ENCODE measurements at regions not wholly inside any gene's neighbourhood (a gene's known extent, or its start where the extent isn't known, plus 50 kb on each side); places are given as distances from the start of the nearest gene placed in this dataset.

- H3K27me3 ChIP-seq (ENCODE audit: insufficient read depth, low read length) = no peaks in the 10 kb centered on the region
- H3K9me3 ChIP-seq (ENCODE audit: insufficient read depth, low read depth, low read length) = no peaks in the 10 kb centered on the region
- no peak overlapping the region for H3K14ac ChIP-seq (ENCODE audit: low read length)
- H3K79me1 ChIP-seq (ENCODE audit: low read length) = no peaks in the 10 kb centered on the region
- WGBS (ENCODE audit: extremely low coverage, insufficient coverage, insufficient read length) = no CpG with 5 or more reads among the region's 3 CpGs
- no peak overlapping the region for H4K91ac ChIP-seq (ENCODE audit: low read depth, low read length)
- H3K79me2 ChIP-seq (ENCODE audit: control insufficient read depth, insufficient read depth, low read length, poor library complexity) = no peaks in the 10 kb centered on the region
- H2BK120ac ChIP-seq (ENCODE audit: insufficient read depth, low read length, poor library complexity) = no peak overlapping the region
- DNase-seq = no peak
- no peak overlapping the region for H3K18ac ChIP-seq (ENCODE audit: low read length)
- no peaks in the 10 kb centered on the region for H3K36me3 ChIP-seq (ENCODE audit: control insufficient read depth in 1 of 2, insufficient read depth in 2 of 2, low read length in 2 of 2)
- H4K8ac ChIP-seq (ENCODE audit: low read depth, low read length) = no peak overlapping the region
- no peak overlapping the region for H3K4ac ChIP-seq (ENCODE audit: low read depth, low read length)
- no peak overlapping the region for H3K23ac ChIP-seq (ENCODE audit: low read length)
- no peak overlapping the region for H3K27ac ChIP-seq (ENCODE audit: low read depth, low read length)
- H2AK5ac ChIP-seq (ENCODE audit: low read length) = no peak overlapping the region
- no peak overlapping the region for H4K12ac ChIP-seq (ENCODE audit: low read depth, low read length)
- no peak overlapping the region for H2BK12ac ChIP-seq (ENCODE audit: low read length)
- no peak overlapping the region for H3K4me2 ChIP-seq (ENCODE audit: low read length)
- H2AFZ ChIP-seq (ENCODE audit: insufficient read depth, low read length, poor library complexity) = no peak overlapping the region
- no peak overlapping the region for H3K4me3 ChIP-seq (ENCODE audit: low read depth, low read length)
- H3K4me1 ChIP-seq (ENCODE audit: control insufficient read depth in 1 of 2, insufficient read depth in 2 of 2, low read length in 2 of 2) = peaks cover 0 to 3% of the 10 kb centered on the region in 2 experiments
- H3K9ac ChIP-seq (ENCODE audit: low read length) = no peak overlapping the region
- no peak overlapping the region for H2BK5ac ChIP-seq (ENCODE audit: low read depth, low read length, poor library complexity)
Observed at GRCh38 chr4:24003496-24003895, 113.6 kb upstream of the PPARGC1A start.

GRCh38 chr4:24002330-24002966, 112.6 kb upstream of the PPARGC1A start:
- peak in 1 of 2 donors; percentile 28 for DNase-seq
- Histone ChIP-seq H3K23ac (ENCODE audit: low read length) (peak overlapping the region; percentile 30), H3K27ac (ENCODE audit: low read depth, low read length) (no peak overlapping the region), H2BK12ac (ENCODE audit: low read length) (no peak overlapping the region), H3K4me2 (ENCODE audit: low read length) (no peak overlapping the region), H3K4ac (ENCODE audit: low read depth, low read length) (no peak overlapping the region), H3K36me3 (ENCODE audit: control insufficient read depth in 1 of 2, insufficient read depth in 2 of 2, low read length in 2 of 2) (no peaks in the 10 kb centered on the region), H3K18ac (ENCODE audit: low read length) (no peak overlapping the region), H3K4me1 (ENCODE audit: control insufficient read depth in 1 of 2, insufficient read depth in 2 of 2, low read length in 2 of 2) (no peaks in the 10 kb centered on the region), H2BK120ac (ENCODE audit: insufficient read depth, low read length, poor library complexity) (no peak overlapping the region), H3K14ac (ENCODE audit: low read length) (no peak overlapping the region), H3K27me3 (ENCODE audit: insufficient read depth, low read length) (no peaks in the 10 kb centered on the region), H3K4me3 (ENCODE audit: low read depth, low read length) (no peak overlapping the region), H2AFZ (ENCODE audit: insufficient read depth, low read length, poor library complexity) (no peak overlapping the region), H2BK5ac (ENCODE audit: low read depth, low read length, poor library complexity) (no peak overlapping the region), H4K12ac (ENCODE audit: low read depth, low read length) (no peak overlapping the region), H3K79me1 (ENCODE audit: low read length) (no peaks in the 10 kb centered on the region), H4K91ac (ENCODE audit: low read depth, low read length) (no peak overlapping the region), H3K9me3 (ENCODE audit: insufficient read depth, low read depth, low read length) (no peaks in the 10 kb centered on the region), H3K79me2 (ENCODE audit: control insufficient read depth, insufficient read depth, low read length, poor library complexity) (no peaks in the 10 kb centered on the region), H4K8ac (ENCODE audit: low read depth, low read length) (no peak overlapping the region), H2AK5ac (ENCODE audit: low read length) (no peak overlapping the region), H3K9ac (ENCODE audit: low read length) (no peak overlapping the region)
- WGBS (ENCODE audit: extremely low coverage, insufficient coverage, insufficient read length) = no CpG with 5 or more reads among the region's 7 CpGs

GRCh38 chr4:24001486-24002329, 111.9 kb upstream of the PPARGC1A start:
- Histone ChIP-seq H3K79me1 (ENCODE audit: low read length) (no peaks in the 10 kb centered on the region), H2BK5ac (ENCODE audit: low read depth, low read length, poor library complexity) (no peak overlapping the region), H3K36me3 (ENCODE audit: control insufficient read depth in 1 of 2, insufficient read depth in 2 of 2, low read length in 2 of 2) (no peaks in the 10 kb centered on the region), H3K27ac (ENCODE audit: low read depth, low read length) (no peak overlapping the region), H3K23ac (ENCODE audit: low read length) (no peak overlapping the region), H4K12ac (ENCODE audit: low read depth, low read length) (no peak overlapping the region), H3K18ac (ENCODE audit: low read length) (no peak overlapping the region), H3K4me3 (ENCODE audit: low read depth, low read length) (no peak overlapping the region), H4K91ac (ENCODE audit: low read depth, low read length) (no peak overlapping the region), H2BK12ac (ENCODE audit: low read length) (no peak overlapping the region), H2AFZ (ENCODE audit: insufficient read depth, low read length, poor library complexity) (no peak overlapping the region), H3K4me1 (ENCODE audit: control insufficient read depth in 1 of 2, insufficient read depth in 2 of 2, low read length in 2 of 2) (no peaks in the 10 kb centered on the region), H3K9me3 (ENCODE audit: insufficient read depth, low read depth, low read length) (no peaks in the 10 kb centered on the region), H4K8ac (ENCODE audit: low read depth, low read length) (no peak overlapping the region), H3K14ac (ENCODE audit: low read length) (no peak overlapping the region), H3K27me3 (ENCODE audit: insufficient read depth, low read length) (no peaks in the 10 kb centered on the region), H3K9ac (ENCODE audit: low read length) (no peak overlapping the region), H2AK5ac (ENCODE audit: low read length) (no peak overlapping the region), H3K79me2 (ENCODE audit: control insufficient read depth, insufficient read depth, low read length, poor library complexity) (no peaks in the 10 kb centered on the region), H2BK120ac (ENCODE audit: insufficient read depth, low read length, poor library complexity) (no peak overlapping the region), H3K4ac (ENCODE audit: low read depth, low read length) (no peak overlapping the region), H3K4me2 (ENCODE audit: low read length) (no peak overlapping the region)
- WGBS (ENCODE audit: extremely low coverage, insufficient coverage, insufficient read length) = no CpG with 5 or more reads among the region's 8 CpGs
- no peak for DNase-seq

GRCh38 chr4:24000470-24000831, 110.6 kb upstream of the PPARGC1A start:
- no peak overlapping the region for H4K8ac ChIP-seq (ENCODE audit: low read depth, low read length)
- no peak overlapping the region for H3K4ac ChIP-seq (ENCODE audit: low read depth, low read length)
- H3K4me3 ChIP-seq (ENCODE audit: low read depth, low read length) = no peak overlapping the region
- H4K12ac ChIP-seq (ENCODE audit: low read depth, low read length) = no peak overlapping the region
- H2BK12ac ChIP-seq (ENCODE audit: low read length) = no peak overlapping the region
- no peak overlapping the region for H3K23ac ChIP-seq (ENCODE audit: low read length)
- H2AFZ ChIP-seq (ENCODE audit: insufficient read depth, low read length, poor library complexity) = no peak overlapping the region
- no peaks in the 10 kb centered on the region for H3K27me3 ChIP-seq (ENCODE audit: insufficient read depth, low read length)
- no peak overlapping the region for H2BK5ac ChIP-seq (ENCODE audit: low read depth, low read length, poor library complexity)
- no CpG with 5 or more reads among the region's 3 CpGs for WGBS (ENCODE audit: extremely low coverage, insufficient coverage, insufficient read length)
- H3K4me2 ChIP-seq (ENCODE audit: low read length) = no peak overlapping the region
- H3K18ac ChIP-seq (ENCODE audit: low read length) = no peak overlapping the region
- no peak overlapping the region for H4K91ac ChIP-seq (ENCODE audit: low read depth, low read length)
- H3K27ac ChIP-seq (ENCODE audit: low read depth, low read length) = no peak overlapping the region
- no peak overlapping the region for H3K9ac ChIP-seq (ENCODE audit: low read length)
- H3K14ac ChIP-seq (ENCODE audit: low read length) = no peak overlapping the region
- no peak for DNase-seq
- H3K79me1 ChIP-seq (ENCODE audit: low read length) = no peaks in the 10 kb centered on the region
- H3K4me1 ChIP-seq (ENCODE audit: control insufficient read depth in 1 of 2, insufficient read depth in 2 of 2, low read length in 2 of 2) = no peaks in the 10 kb centered on the region
- no peak overlapping the region for H2AK5ac ChIP-seq (ENCODE audit: low read length)
- no peaks in the 10 kb centered on the region for H3K79me2 ChIP-seq (ENCODE audit: control insufficient read depth, insufficient read depth, low read length, poor library complexity)
- H3K9me3 ChIP-seq (ENCODE audit: insufficient read depth, low read depth, low read length) = no peaks in the 10 kb centered on the region
- H3K36me3 ChIP-seq (ENCODE audit: control insufficient read depth in 1 of 2, insufficient read depth in 2 of 2, low read length in 2 of 2) = no peaks in the 10 kb centered on the region
- no peak overlapping the region for H2BK120ac ChIP-seq (ENCODE audit: insufficient read depth, low read length, poor library complexity)
